RWPE2 (cell line): ENCODE measurements at regions not wholly inside any gene's neighbourhood (a gene's known extent, or its start where the extent isn't known, plus 50 kb on each side); places are given as distances from the start of the nearest gene placed in this dataset.

ENCODE experiments used
- ATAC-seq: fragments of 200-7000 bp; cut with Tn5 transposase; 3 replicates; pipeline ENCODE4 v1.9.1; 2021; ENCODE audit warnings: low read depth
- DNase-seq: peaks from one replicate; pipeline ENCODE4 v3.0.0-alpha.2; 2020; ENCODE audit warnings: low spot score
- H3K27ac ChIP-seq: fragments of 450-650 bp; 2 replicates; pipeline ENCODE4 v1.5.1; 2017; ENCODE audit warnings: mild to moderate bottlenecking; ENCODE audit not compliant: poor library complexity, severe bottlenecking
- H3K27me3 ChIP-seq: fragments of 250-450 bp; sonication (Bioruptor Pico); 2 replicates; pipeline ENCODE4 v1.5.1; 2021; ENCODE audit warnings: mild to moderate bottlenecking, moderate library complexity; ENCODE audit not compliant: insufficient read depth, poor library complexity, severe bottlenecking
- H3K36me3 ChIP-seq: fragments of 250-450 bp; sonication (Bioruptor Pico); 2 replicates; pipeline ENCODE4 v1.5.1; 2020; ENCODE audit warnings: low read depth, mild to moderate bottlenecking, moderate library complexity
- H3K4me1 ChIP-seq: fragments of 250-450 bp; sonication (Bioruptor Pico); 2 replicates; pipeline ENCODE4 v1.5.1; 2021; ENCODE audit warnings: mild to moderate bottlenecking, moderate library complexity; ENCODE audit not compliant: insufficient read depth, poor library complexity, severe bottlenecking
- H3K4me3 ChIP-seq: fragments of 250-450 bp; sonication (Bioruptor Pico); 2 replicates; pipeline ENCODE4 v1.5.1; 2021; ENCODE audit warnings: mild to moderate bottlenecking, moderate library complexity; ENCODE audit not compliant: severe bottlenecking
- H3K9me3 ChIP-seq: fragments of 250-450 bp; sonication (Bioruptor Pico); 2 replicates; pipeline ENCODE4 v1.5.1; 2021; ENCODE audit warnings: mild to moderate bottlenecking, moderate library complexity; ENCODE audit not compliant: severe bottlenecking
- CTCF ChIP-seq: fragments of 450-650 bp; IDR thresholded peaks from one replicate; pipeline ENCODE4 v1.5.1; 2017; ENCODE audit warnings: mild to moderate bottlenecking, moderate library complexity; ENCODE audit not compliant: poor library complexity, severe bottlenecking

- no peaks in the 10 kb centered on the region for H3K9me3 ChIP-seq
- H3K27me3 ChIP-seq: peaks cover 10% of the 10 kb centered on the region
- no peak overlapping the region for H3K27ac ChIP-seq
- H3K4me3 ChIP-seq: no peak overlapping the region
- ATAC-seq: no peak
- H3K4me1 ChIP-seq: no peaks in the 10 kb centered on the region
- no peaks in the 10 kb centered on the region for H3K36me3 ChIP-seq
- no peak for TF ChIP-seq CTCF
- no peak for DNase-seq
Observed at GRCh38 chr17:70473049-70473448, 303.7 kb downstream of the KCNJ2 start.

GRCh38 chr17:70476368-70476767, 307.0 kb downstream of the KCNJ2 start:
- no peak for ATAC-seq
- Histone ChIP-seq H3K27ac (no peak overlapping the region), H3K36me3 (no peaks in the 10 kb centered on the region), H3K4me3 (no peak overlapping the region), H3K9me3 (no peaks in the 10 kb centered on the region), H3K4me1 (no peaks in the 10 kb centered on the region), H3K27me3 (no peaks in the 10 kb centered on the region)
- DNase-seq: no peak
- TF ChIP-seq CTCF: no peak

- TF ChIP-seq CTCF: no peak
- Histone ChIP-seq H3K36me3 (no peaks in the 10 kb centered on the region), H3K9me3 (no peaks in the 10 kb centered on the region), H3K27ac (no peak overlapping the region), H3K4me3 (no peak overlapping the region), H3K4me1 (no peaks in the 10 kb centered on the region), H3K27me3 (no peaks in the 10 kb centered on the region)
- no peak for ATAC-seq
- no peak for DNase-seq
Observed at GRCh38 chr17:70478902-70479301, 309.6 kb downstream of the KCNJ2 start.

GRCh38 chr17:70479779-70480178, 310.4 kb downstream of the KCNJ2 start:
- ATAC-seq: no peak
- no peak for TF ChIP-seq CTCF
- no peak overlapping the region for H3K4me3 ChIP-seq
- H3K27ac ChIP-seq: no peak overlapping the region
- no peaks in the 10 kb centered on the region for H3K36me3 ChIP-seq
- no peaks in the 10 kb centered on the region for H3K9me3 ChIP-seq
- no peak for DNase-seq
- H3K4me1 ChIP-seq: no peaks in the 10 kb centered on the region
- H3K27me3 ChIP-seq: no peaks in the 10 kb centered on the region

GRCh38 chr17:70483624-70484023, 314.3 kb downstream of the KCNJ2 start:
- H3K9me3 ChIP-seq: no peaks in the 10 kb centered on the region
- TF ChIP-seq CTCF: no peak

More at GRCh38 chr17:70483624-70484023, 314.3 kb downstream of the KCNJ2 start:
- Histone ChIP-seq H3K4me3 (no peak overlapping the region), H3K36me3 (no peaks in the 10 kb centered on the region), H3K27me3 (peaks cover 5% of the 10 kb centered on the region), H3K27ac (no peak overlapping the region), H3K4me1 (no peaks in the 10 kb centered on the region)
- ATAC-seq: no peak
- DNase-seq: no peak
